Transverse colon (tissue), 4 donors: ENCODE measurements at regions not wholly inside any gene's neighbourhood (a gene's known extent, or its start where the extent isn't known, plus 50 kb on each side); places are given as distances from the start of the nearest gene placed in this dataset.

Experiments used
- CTCF ChIP-seq, 5 experiments: fragments of 200-600 bp in 3 of 5; fragments of 450-650 bp in 2 of 5; sonication (generic) in 3 of 5; IDR thresholded peaks; 1 replicate in 2 of 5; 2 replicates in 3 of 5; pipeline ENCODE4 v1.5.1; 2016 to 2017; ENCODE audit warnings: antibody characterized with exemption in 5 of 5, inconsistent platforms in 3 of 5, mild to moderate bottlenecking in 2 of 5, moderate library complexity in 1 of 5
- POLR2A ChIP-seq: fragments of 450-650 bp; IDR thresholded peaks from one replicate; pipeline ENCODE4 v1.6.1; 2016; ENCODE audit warnings: antibody characterized with exemption, mild to moderate bottlenecking, moderate library complexity
- POLR2AphosphoS5 ChIP-seq, 3 donors: sonication (generic); formaldehyde crosslinking; IDR thresholded peaks; one replicate each; pipeline ENCODE4 v1.6.1; 2016; ENCODE audit warnings: antibody characterized with exemption in 3 of 3

- TF ChIP-seq CTCF (IDR thresholded peaks at IDR 0.05) (no peak), POLR2A (no peak), POLR2AphosphoS5 (IDR thresholded peaks at IDR 0.05) (no peak)
Measured at GRCh38 chr3:38992117-38992760, 59.5 kb downstream of the SCN11A start.
